KMS-11 (cell line): ENCODE measurements at regions not wholly inside any gene's neighbourhood (a gene's known extent, or its start where the extent isn't known, plus 50 kb on each side); places are given as distances from the start of the nearest gene placed in this dataset.

ENCODE experiments used
- H2AFZ ChIP-seq: fragments of 200-600 bp; sonication (generic); 2 replicates; pipeline ENCODE4 v1.6.1; 2016; ENCODE audit warnings: antibody characterized with exemption, mixed run types, low read depth
- H3K27ac ChIP-seq: fragments of 200-600 bp; sonication (generic); 2 replicates; pipeline ENCODE4 v1.6.1; 2016; ENCODE audit warnings: mild to moderate bottlenecking, mixed run types
- H3K27me3 ChIP-seq: fragments of 200-600 bp; sonication (generic); 2 replicates; pipeline ENCODE4 v1.6.1; 2017; ENCODE audit warnings: mild to moderate bottlenecking, low read depth, mixed run types, moderate library complexity; ENCODE audit not compliant: insufficient read depth
- H3K36me3 ChIP-seq: fragments of 200-600 bp; sonication (generic); 2 replicates; pipeline ENCODE4 v1.6.1; 2017; ENCODE audit warnings: mild to moderate bottlenecking, mixed run types; ENCODE audit not compliant: insufficient read depth
- H3K4me1 ChIP-seq: fragments of 200-600 bp; sonication (generic); 2 replicates; pipeline ENCODE4 v1.6.1; 2016; ENCODE audit warnings: mild to moderate bottlenecking, low read depth, mixed run types; ENCODE audit not compliant: poor library complexity, severe bottlenecking
- H3K4me2 ChIP-seq: fragments of 200-600 bp; sonication (generic); 2 replicates; pipeline ENCODE4 v1.7.0; 2016; ENCODE audit warnings: mild to moderate bottlenecking, mixed run types
- H3K4me3 ChIP-seq: fragments of 200-600 bp; sonication (generic); IDR thresholded peaks from 2 replicates; pipeline ENCODE4 v1.6.1; 2017; ENCODE audit warnings: low read depth, low read length, mixed read lengths; ENCODE audit not compliant: insufficient read depth
- H3K79me2 ChIP-seq: fragments of 200-600 bp; sonication (generic); 2 replicates; pipeline ENCODE4 v1.6.1; 2016; ENCODE audit warnings: low read depth, mixed run types; ENCODE audit not compliant: insufficient read depth
- H3K9ac ChIP-seq: fragments of 200-600 bp; sonication (generic); 2 replicates; pipeline ENCODE4 v1.6.1; 2016; ENCODE audit warnings: mild to moderate bottlenecking, mixed run types
- H4K20me1 ChIP-seq: fragments of 200-600 bp; sonication (generic); 2 replicates; pipeline ENCODE4 v1.6.1; 2016; ENCODE audit warnings: mild to moderate bottlenecking, mixed run types; ENCODE audit not compliant: insufficient read depth
- CTCF ChIP-seq: fragments of 200-600 bp; sonication (generic); conservative IDR thresholded peaks from 2 replicates; pipeline ENCODE4 v1.6.1; 2017; ENCODE audit warnings: low read depth, mild to moderate bottlenecking, antibody characterized with exemption, low read length, moderate library complexity, mixed read lengths

GRCh38 chr5:145130996-145131395 is 704.1 kb downstream of the PRELID2 start:
- H3K36me3 ChIP-seq, result no peaks in the 10 kb centered on the region
- H3K4me3 ChIP-seq, result no peak overlapping the region
- no peak overlapping the region for H3K9ac ChIP-seq
- TF ChIP-seq CTCF, result no peak
- H4K20me1 ChIP-seq, result no peaks in the 10 kb centered on the region
- no peak overlapping the region for H3K27ac ChIP-seq
- H3K4me2 ChIP-seq, result no peak overlapping the region
- H3K79me2 ChIP-seq, result no peaks in the 10 kb centered on the region
- H3K4me1 ChIP-seq, result no peaks in the 10 kb centered on the region
- no peaks in the 10 kb centered on the region for H3K27me3 ChIP-seq
- no peak overlapping the region for H2AFZ ChIP-seq

GRCh38 chr5:145129797-145130196 is 705.3 kb downstream of the PRELID2 start:
- Histone ChIP-seq H3K4me1 (no peaks in the 10 kb centered on the region), H2AFZ (no peak overlapping the region), H3K9ac (no peak overlapping the region), H3K4me3 (no peak overlapping the region), H4K20me1 (no peaks in the 10 kb centered on the region), H3K4me2 (no peak overlapping the region), H3K27ac (no peak overlapping the region), H3K79me2 (no peaks in the 10 kb centered on the region), H3K27me3 (no peaks in the 10 kb centered on the region), H3K36me3 (no peaks in the 10 kb centered on the region)
- no peak for TF ChIP-seq CTCF

- H3K4me2 ChIP-seq, result no peak overlapping the region
- no peaks in the 10 kb centered on the region for H3K79me2 ChIP-seq
- no peaks in the 10 kb centered on the region for H3K27me3 ChIP-seq
- H3K9ac ChIP-seq, result no peak overlapping the region
- no peaks in the 10 kb centered on the region for H4K20me1 ChIP-seq
- TF ChIP-seq CTCF, result no peak
- no peak overlapping the region for H3K27ac ChIP-seq
- H2AFZ ChIP-seq, result no peak overlapping the region
- no peak overlapping the region for H3K4me3 ChIP-seq
- no peaks in the 10 kb centered on the region for H3K4me1 ChIP-seq
- no peaks in the 10 kb centered on the region for H3K36me3 ChIP-seq
These were observed 710.3 kb downstream of the PRELID2 start for GRCh38 chr5:145124806-145125205.

- Histone ChIP-seq H3K9ac (no peak overlapping the region), H4K20me1 (no peaks in the 10 kb centered on the region), H3K79me2 (no peaks in the 10 kb centered on the region), H3K27ac (no peak overlapping the region), H3K4me2 (no peak overlapping the region), H2AFZ (no peak overlapping the region), H3K36me3 (no peaks in the 10 kb centered on the region), H3K4me3 (no peak overlapping the region), H3K4me1 (peaks cover 11% of the 10 kb centered on the region), H3K27me3 (no peaks in the 10 kb centered on the region)
- no peak for TF ChIP-seq CTCF
These were observed 716.5 kb downstream of the PRELID2 start for GRCh38 chr5:145118611-145119010.
